GM12878 (cell line): ENCODE measurements at regions not wholly inside any gene's neighbourhood (a gene's known extent, or its start where the extent isn't known, plus 50 kb on each side); places are given as distances from the start of the nearest gene placed in this dataset.

ENCODE experiments used
- ATAC-seq: fragments of 200-7000 bp; cut with Tn5 transposase; 3 replicates; pipeline ENCODE4 v1.9.1; 2020; ENCODE audit warnings: mild to moderate bottlenecking, moderate library complexity
- BruUV-seq: library from RNA; stranded (reverse); fragments of 400-500 nt; replicated peaks from 2 replicates; lab custom pipeline; 2021; lab: Mats Ljungman, UMichigan
- CTCF ChIA-PET: fragments of 300-600 bp; sonication (Branson Sonifier 250); formaldehyde crosslinking; extraction: SDS; loops from one replicate; lab custom pipeline; 2021; ENCODE audit warnings: inconsistent platforms; lab: Yijun Ruan, JAX
- POLR2A ChIA-PET: fragments of 350-600 bp; formaldehyde crosslinking; extraction: SDS; loops from one replicate; lab custom pipeline; 2021; ENCODE audit warnings: inconsistent platforms; lab: Charles Lee
- RAD21 ChIA-PET: fragments of 300-600 bp; sonication (Branson Sonifier 250); formaldehyde crosslinking; loops from one replicate; lab custom pipeline; 2023; ENCODE audit warnings: antibody characterized with exemption; ENCODE audit not compliant: unreplicated experiment; lab: Charles Lee
- SMC1A ChIA-PET: fragments of 300-600 bp; sonication (Branson Sonifier 250); formaldehyde crosslinking; loops from one replicate; lab custom pipeline; 2023; ENCODE audit not compliant: unreplicated experiment, uncharacterized antibody; lab: Charles Lee
- DNase-seq: peaks from one replicate; pipeline ENCODE4 v3.0.0-alpha.2; 2011; ENCODE audit warnings: low read depth, low spot score
- FAIRE-seq: peaks from 3 replicates; lab custom pipeline; 2011; peaks lifted over from hg19 to GRCh38; lab: Jason Lieb, UNC
- H2AFZ ChIP-seq: 2 replicates; pipeline ENCODE4 v1.6.0; 2011; ENCODE audit warnings: low read depth, low read length, control low read depth; ENCODE audit not compliant: control insufficient read depth
- H3K27ac ChIP-seq: 2 replicates; pipeline ENCODE4 v1.5.1; 2011; ENCODE audit warnings: control low read depth; ENCODE audit not compliant: control insufficient read depth, insufficient read depth
- H3K27me3 ChIP-seq, 2 experiments: replicated peaks in 1 of 2; 2 replicates each; pipeline versions ENCODE4 v1.6.0 to v1.6.1; 2011; ENCODE audit warnings: low read length in 1 of 2; ENCODE audit not compliant: control insufficient read depth in 2 of 2, insufficient read depth in 2 of 2
- H3K36me3 ChIP-seq, 2 experiments: 2 replicates each; pipeline ENCODE4 v1.5.1; 2011; ENCODE audit warnings: low read length in 1 of 2; ENCODE audit not compliant: control insufficient read depth in 2 of 2, insufficient read depth in 2 of 2
- H3K4me1 ChIP-seq: 2 replicates; pipeline ENCODE4 v1.6.1; 2011; ENCODE audit warnings: mild to moderate bottlenecking, low read length, moderate library complexity, mixed read lengths; ENCODE audit not compliant: control insufficient read depth, insufficient read depth
- H3K4me2 ChIP-seq: 2 replicates; pipeline ENCODE4 v1.6.0; 2011; ENCODE audit warnings: control low read depth; ENCODE audit not compliant: control insufficient read depth, insufficient read depth
- H3K4me3 ChIP-seq: fragments of 200-600 bp; sonication (generic); 2 replicates; pipeline ENCODE4 v1.5.1; 2016
- H3K79me2 ChIP-seq: 2 replicates; pipeline ENCODE4 v1.6.0; 2011; ENCODE audit warnings: low read length; ENCODE audit not compliant: control insufficient read depth, insufficient read depth
- H3K9ac ChIP-seq: 2 replicates; pipeline ENCODE4 v1.8.0; 2011; ENCODE audit warnings: low read length, control low read depth, mixed read lengths; ENCODE audit not compliant: control insufficient read depth, insufficient read depth
- H3K9me3 ChIP-seq: replicated peaks from 3 replicates; pipeline ENCODE4 v1.5.1; 2011; ENCODE audit warnings: mild to moderate bottlenecking, low read length; ENCODE audit not compliant: control insufficient read depth, insufficient read depth
- H4K20me1 ChIP-seq: 2 replicates; pipeline ENCODE4 v1.6.0; 2011; ENCODE audit not compliant: control insufficient read depth, insufficient read depth
- BMI1 ChIP-seq: fragments of 450-650 bp; IDR thresholded peaks from 2 replicates; pipeline ENCODE4 v1.6.1; 2016; ENCODE audit warnings: mild to moderate bottlenecking, moderate library complexity, borderline replicate concordance
- CHD2 ChIP-seq: IDR thresholded peaks from 2 replicates; pipeline ENCODE4 v1.6.1; 2011; ENCODE audit warnings: low read depth, low read length, improper control_type of control experiment, borderline replicate concordance
- CREM ChIP-seq: IDR thresholded peaks from 2 replicates; pipeline ENCODE4 v1.6.1; 2014; ENCODE audit warnings: antibody characterized with exemption, low read depth
- ELK1 ChIP-seq: IDR thresholded peaks from 2 replicates; pipeline ENCODE4 v1.6.1; 2012; ENCODE audit warnings: low read depth, low read length, improper control_type of control experiment
- GABPA ChIP-seq: IDR thresholded peaks from 2 replicates; pipeline ENCODE4 v1.6.1; 2014; ENCODE audit warnings: antibody characterized with exemption, low read depth, mild to moderate bottlenecking, inconsistent platforms
- HDAC6 ChIP-seq: fragments of 200-600 bp; sonication (generic); IDR thresholded peaks from one replicate; pipeline ENCODE4 v1.8.0; 2017; ENCODE audit warnings: antibody characterized with exemption; ENCODE audit not compliant: unreplicated experiment
- KAT2A ChIP-seq: conservative IDR thresholded peaks from 2 replicates; pipeline ENCODE4 v1.6.1; 2011; ENCODE audit warnings: low read depth, low read length; ENCODE audit not compliant: control insufficient read depth
- LARP7 ChIP-seq: fragments of 450-650 bp; IDR thresholded peaks from 2 replicates; pipeline ENCODE4 v1.6.1; 2017; ENCODE audit warnings: mild to moderate bottlenecking
- NFIC ChIP-seq: IDR thresholded peaks from 2 replicates; pipeline ENCODE4 v1.6.1; 2012; ENCODE audit warnings: low read depth, mild to moderate bottlenecking, inconsistent platforms, low read length, moderate library complexity
- NRF1 ChIP-seq: conservative IDR thresholded peaks from 2 replicates; pipeline ENCODE4 v1.6.1; 2011; ENCODE audit warnings: mild to moderate bottlenecking, low read depth, low read length, improper control_type of control experiment
- PBX3 ChIP-seq: IDR thresholded peaks from 2 replicates; pipeline ENCODE4 v1.6.1; 2011; ENCODE audit warnings: mild to moderate bottlenecking, low read depth, low read length, moderate library complexity; ENCODE audit not compliant: insufficient replicate concordance
- POLR2A ChIP-seq: IDR thresholded peaks from 2 replicates; pipeline ENCODE4 v1.6.1; 2011; ENCODE audit warnings: low read depth, mild to moderate bottlenecking, low read length
- POLR2AphosphoS5 ChIP-seq: IDR thresholded peaks from 2 replicates; pipeline ENCODE4 v1.6.1; 2011; ENCODE audit warnings: mild to moderate bottlenecking, low read length, inconsistent platforms
- RBBP5 ChIP-seq: fragments of 200-600 bp; sonication (generic); conservative IDR thresholded peaks from 2 replicates; pipeline ENCODE4 v1.6.1; 2016
- RELA ChIP-seq: fragments of 450-650 bp; IDR thresholded peaks from 2 replicates; pipeline ENCODE4 v1.8.0; 2014; ENCODE audit warnings: borderline replicate concordance; ENCODE audit not compliant: partially characterized antibody
- REST ChIP-seq: IDR thresholded peaks from 2 replicates; pipeline ENCODE4 v1.6.1; 2012; ENCODE audit warnings: mild to moderate bottlenecking, low read depth, low read length
- RUNX3 ChIP-seq: IDR thresholded peaks from 2 replicates; pipeline ENCODE4 v1.6.1; 2012; ENCODE audit warnings: low read length, inconsistent platforms
- WGBS: methylation state at CpG from one replicate; pipeline ENCODE4 v1.1.6; 2016; ENCODE audit warnings: low lambda C conversion rate; ENCODE audit not compliant: insufficient replicate concordance, insufficient coverage; ENCODE audit errors: missing lambda C conversion rate; 5-methylcytosine and 5-hydroxymethylcytosine counted together
- in situ Hi-C: fragments of 300-500 bp; cut with MboI; formaldehyde crosslinking; loops from 9 replicates; pipeline ENCODE4 v1.14.3; 2018; ENCODE audit warnings: mixed read lengths
- intact Hi-C: fragments of 100-400 bp; cut with micrococcal nuclease; formaldehyde crosslinking; loops from one replicate; pipeline ENCODE4 v1.14.2; 2022; ENCODE audit not compliant: unreplicated experiment

GRCh38 chr10:78932861-78933260 lies 135.9 kb upstream of the ZMIZ1 start:
- Histone ChIP-seq H3K4me1 (no peaks in the 10 kb centered on the region), H3K9me3 (no peaks in the 10 kb centered on the region), H3K79me2 (no peaks in the 10 kb centered on the region), H3K36me3 (no peaks in the 10 kb centered on the region), H3K27me3 (peaks cover 3 to 6% of the 10 kb centered on the region in 2 experiments), H3K27ac (no peak overlapping the region), H3K4me3 (no peak overlapping the region), H2AFZ (no peak overlapping the region), H4K20me1 (no peaks in the 10 kb centered on the region; the same call in 1 of the 2 replicates)
- CTCF ChIA-PET: interaction anchor here (0.9 kb wide), 1 partner anchor 275 kb away, joined by 3 read pairs; no protein-coding TSS in a partner anchor
- DNase-seq: no peak
- POLR2A ChIA-PET: no interaction called here
- SMC1A ChIA-PET: interaction anchor here (1.7 kb wide), 1 partner anchor 263 kb away, joined by 5 read pairs; no protein-coding TSS in a partner anchor
- BruUV-seq: no TSS peak
- RAD21 ChIA-PET: no interaction called here
- ATAC-seq: no peak
- WGBS: 28% methylated on average over 9 of the region's 9 CpGs
- intact Hi-C loops (no loop called here), in situ Hi-C loops (no loop called here)
- no peak for FAIRE-seq
- TF ChIP-seq PBX3 (no peak), NFIC (no peak), NRF1 (no peak), BMI1 (no peak), GABPA (no peak), LARP7 (no peak), CREM (no peak), ELK1 (no peak), POLR2AphosphoS5 (no peak), RBBP5 (no peak), RELA (no peak), REST (no peak), CHD2 (no peak), POLR2A (no peak), RUNX3 (no peak), KAT2A (no peak), HDAC6 (no peak)
- TF ChIP-seq, all 136 proteins: peak for 0
- H3K4me2 ChIP-seq: no peak overlapping the region
- H3K9ac ChIP-seq: no peak overlapping the region
